SK-N-SH (cell line): ENCODE measurements at regions not wholly inside any gene's neighbourhood (a gene's known extent, or its start where the extent isn't known, plus 50 kb on each side); places are given as distances from the start of the nearest gene placed in this dataset.

Source experiments
- CTCF ChIA-PET: fragments of 300-600, 350-600 bp; formaldehyde crosslinking; extraction: SDS; loops from one replicate; lab custom pipeline; 2021; lab: Yijun Ruan, JAX
- POLR2A ChIA-PET: fragments of 350-600 bp; sonication (Branson Sonifier 250); formaldehyde crosslinking; extraction: SDS; loops from one replicate; lab custom pipeline; 2020; ENCODE audit warnings: antibody characterized with exemption, inconsistent platforms; lab: Yijun Ruan, JAX
- DNase-seq: peaks from one replicate; pipeline ENCODE4 v3.0.0; 2012
- H2AFZ ChIP-seq: fragments of 200-600 bp; sonication (generic); 2 replicates; pipeline ENCODE4 v1.8.1; 2016; ENCODE audit warnings: antibody characterized with exemption, mild to moderate bottlenecking, low read depth
- H3F3A ChIP-seq: fragments of 200-600 bp; sonication (generic); replicated peaks from 2 replicates; pipeline ENCODE3; 2016; ENCODE audit warnings: antibody characterized with exemption, mild to moderate bottlenecking; ENCODE audit not compliant: insufficient read depth
- H3K27ac ChIP-seq, 2 experiments: fragments of 200-500 bp in 1 of 2; fragments of 200-600 bp in 1 of 2; sonication (Bioruptor generic) in 1 of 2; sonication (generic), shearing (Covaris generic) in 1 of 2; 2 replicates each; pipeline versions ENCODE4 v1.5.1 to v1.6.1; 2014 to 2016; ENCODE audit warnings: low read depth in 2 of 2, inconsistent platforms in 1 of 2, low read length in 1 of 2, mild to moderate bottlenecking in 1 of 2, mixed read lengths in 1 of 2
- H3K27me3 ChIP-seq: fragments of 200-600 bp; sonication (generic), shearing (Covaris generic); 2 replicates; pipeline ENCODE4 v1.6.1; 2016; ENCODE audit warnings: mixed run types; ENCODE audit not compliant: insufficient read depth
- H3K36me3 ChIP-seq, 2 experiments: fragments of 200-500 bp in 1 of 2; fragments of 200-600 bp in 1 of 2; sonication (Bioruptor generic) in 1 of 2; sonication (generic) in 1 of 2; replicated peaks in 1 of 2; 2 replicates each; pipeline versions ENCODE3 to v1.5.1; 2014 to 2016; ENCODE audit warnings: low read length in 1 of 2, mild to moderate bottlenecking in 1 of 2; ENCODE audit not compliant: insufficient read depth in 2 of 2, control insufficient read depth in 1 of 2
- H3K4me1 ChIP-seq, 2 experiments: fragments of 200-500 bp in 1 of 2; fragments of 200-600 bp in 1 of 2; sonication (Bioruptor generic) in 1 of 2; sonication (generic), shearing (Covaris generic) in 1 of 2; 2 replicates each; pipeline versions ENCODE4 v1.5.1 to v1.6.1; 2014 to 2016; ENCODE audit warnings: low read depth in 1 of 2, low read length in 1 of 2, mixed run types in 1 of 2; ENCODE audit not compliant: insufficient read depth in 2 of 2, control insufficient read depth in 1 of 2
- H3K4me2 ChIP-seq: fragments of 200-600 bp; sonication (generic), shearing (Covaris generic); 2 replicates; pipeline ENCODE4 v1.6.1; 2017; ENCODE audit warnings: mixed run types
- H3K4me3 ChIP-seq, 2 experiments: fragments of 200-500 bp in 1 of 2; fragments of 200-600 bp in 1 of 2; sonication (Bioruptor generic) in 1 of 2; sonication (generic), shearing (Covaris generic) in 1 of 2; 2 replicates each; pipeline versions ENCODE4 v1.5.1 to v1.8.1; 2014 to 2016; ENCODE audit warnings: low read depth in 2 of 2, inconsistent platforms in 1 of 2, low read length in 1 of 2, mild to moderate bottlenecking in 1 of 2, mixed read lengths in 1 of 2, moderate library complexity in 1 of 2
- H3K79me2 ChIP-seq: fragments of 200-600 bp; sonication (generic); 2 replicates; pipeline ENCODE4 v1.8.1; 2017; ENCODE audit warnings: mild to moderate bottlenecking; ENCODE audit not compliant: insufficient read depth
- H3K9ac ChIP-seq: fragments of 200-600 bp; sonication (generic); 2 replicates; pipeline ENCODE4 v1.6.1; 2017; ENCODE audit warnings: mixed run types
- H3K9me2 ChIP-seq: fragments of 200-600 bp; sonication (generic); 2 replicates; pipeline ENCODE4 v1.6.1; 2017; ENCODE audit warnings: mixed run types
- H3K9me3 ChIP-seq: fragments of 200-600 bp; sonication (generic); 2 replicates; pipeline ENCODE4 v1.6.1; 2017; ENCODE audit warnings: mixed run types, mild to moderate bottlenecking, moderate library complexity
- H4K20me1 ChIP-seq: fragments of 200-600 bp; sonication (generic); 2 replicates; pipeline ENCODE4 v1.6.1; 2017; ENCODE audit warnings: mild to moderate bottlenecking, mixed run types; ENCODE audit not compliant: insufficient read depth
- ELF1 ChIP-seq: IDR thresholded peaks from 2 replicates; pipeline ENCODE4 v1.4.0; 2012
- EP300 ChIP-seq, 2 experiments: IDR thresholded peaks; 2 replicates each; pipeline versions ENCODE4 v1.4.0 to v1.6.1; 2012; ENCODE audit warnings: borderline replicate concordance in 1 of 2, low read depth in 1 of 2, low read length in 1 of 2
- FOSL2 ChIP-seq: IDR thresholded peaks from 2 replicates; pipeline ENCODE4 v1.4.0; 2012; ENCODE audit warnings: low read depth, mild to moderate bottlenecking, moderate library complexity, borderline replicate concordance
- FOXM1 ChIP-seq: IDR thresholded peaks from 2 replicates; pipeline ENCODE4 v1.4.0; 2012; ENCODE audit warnings: low read depth, mild to moderate bottlenecking
- GABPA ChIP-seq: IDR thresholded peaks from 2 replicates; pipeline ENCODE4 v1.4.0; 2012; ENCODE audit warnings: low read depth, mild to moderate bottlenecking
- GATA2 ChIP-seq: sonication (generic); formaldehyde crosslinking; IDR thresholded peaks from 2 replicates; pipeline ENCODE4 v1.5.0; 2020; ENCODE audit warnings: mild to moderate bottlenecking, missing genetic modification reagents
- JUND ChIP-seq: IDR thresholded peaks from 2 replicates; pipeline ENCODE4 v1.4.0; 2012
- MEF2A ChIP-seq: IDR thresholded peaks from 2 replicates; pipeline ENCODE4 v1.4.0; 2012; ENCODE audit warnings: low read depth, borderline replicate concordance
- PBX3 ChIP-seq: IDR thresholded peaks from 2 replicates; pipeline ENCODE4; 2012
- POLR2AphosphoS5 ChIP-seq: IDR thresholded peaks from 2 replicates; pipeline ENCODE4 v1.6.1; 2012; ENCODE audit warnings: low read depth, low read length
- RAD21 ChIP-seq: IDR thresholded peaks from 2 replicates; pipeline ENCODE4 v1.6.1; 2012; ENCODE audit warnings: mild to moderate bottlenecking, low read length
- RFX5 ChIP-seq: IDR thresholded peaks from 2 replicates; pipeline ENCODE4 v1.6.1; 2012; ENCODE audit warnings: mild to moderate bottlenecking, improper control_type of control experiment, low read length
- SMC3 ChIP-seq: IDR thresholded peaks from 2 replicates; pipeline ENCODE4 v1.6.1; 2012; ENCODE audit warnings: low read depth, low read length, improper control_type of control experiment
- TEAD4 ChIP-seq: IDR thresholded peaks from 2 replicates; pipeline ENCODE4 v1.4.0; 2012; ENCODE audit warnings: mild to moderate bottlenecking, borderline replicate concordance; ENCODE audit not compliant: insufficient read depth
- YY1 ChIP-seq: IDR thresholded peaks from 2 replicates; pipeline ENCODE4 v1.4.0; 2012; ENCODE audit warnings: low read depth, mild to moderate bottlenecking
- WGBS: methylation state at CpG from one replicate; pipeline ENCODE4 v1.1.6; 2017; ENCODE audit warnings: low lambda C conversion rate; 5-methylcytosine and 5-hydroxymethylcytosine counted together
- TF ChIP-seq, protein P1 (sequence below): IDR thresholded peaks from 2 replicates; pipeline ENCODE4 v1.4.0; 2012; ENCODE audit warnings: low read depth, borderline replicate concordance
- TF ChIP-seq, protein P2 (sequence below): IDR thresholded peaks from 2 replicates; pipeline ENCODE4 v1.6.1; 2012; ENCODE audit warnings: mild to moderate bottlenecking, low read depth, low read length, moderate library complexity

GRCh38 chr2:4188561-4188960, 485.2 kb downstream of the DCDC2C start (continued):
- TF ChIP-seq PBX3 (no peak), ELF1 (no peak), GATA2 (no peak), POLR2AphosphoS5 (no peak), SMC3 (no peak), EP300 (IDR thresholded peaks at IDR 0.05; ENCODE audit: borderline replicate concordance in 1 of 2, low read depth in 1 of 2, low read length in 1 of 2) (no peak), RFX5 (no peak)
- TF ChIP-seq, protein P1, sequence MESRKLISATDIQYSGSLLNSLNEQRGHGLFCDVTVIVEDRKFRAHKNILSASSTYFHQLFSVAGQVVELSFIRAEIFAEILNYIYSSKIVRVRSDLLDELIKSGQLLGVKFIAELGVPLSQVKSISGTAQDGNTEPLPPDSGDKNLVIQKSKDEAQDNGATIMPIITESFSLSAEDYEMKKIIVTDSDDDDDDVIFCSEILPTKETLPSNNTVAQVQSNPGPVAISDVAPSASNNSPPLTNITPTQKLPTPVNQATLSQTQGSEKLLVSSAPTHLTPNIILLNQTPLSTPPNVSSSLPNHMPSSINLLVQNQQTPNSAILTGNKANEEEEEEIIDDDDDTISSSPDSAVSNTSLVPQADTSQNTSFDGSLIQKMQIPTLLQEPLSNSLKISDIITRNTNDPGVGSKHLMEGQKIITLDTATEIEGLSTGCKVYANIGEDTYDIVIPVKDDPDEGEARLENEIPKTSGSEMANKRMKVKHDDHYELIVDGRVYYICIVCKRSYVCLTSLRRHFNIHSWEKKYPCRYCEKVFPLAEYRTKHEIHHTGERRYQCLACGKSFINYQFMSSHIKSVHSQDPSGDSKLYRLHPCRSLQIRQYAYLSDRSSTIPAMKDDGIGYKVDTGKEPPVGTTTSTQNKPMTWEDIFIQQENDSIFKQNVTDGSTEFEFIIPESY, result no peak

DNA sequence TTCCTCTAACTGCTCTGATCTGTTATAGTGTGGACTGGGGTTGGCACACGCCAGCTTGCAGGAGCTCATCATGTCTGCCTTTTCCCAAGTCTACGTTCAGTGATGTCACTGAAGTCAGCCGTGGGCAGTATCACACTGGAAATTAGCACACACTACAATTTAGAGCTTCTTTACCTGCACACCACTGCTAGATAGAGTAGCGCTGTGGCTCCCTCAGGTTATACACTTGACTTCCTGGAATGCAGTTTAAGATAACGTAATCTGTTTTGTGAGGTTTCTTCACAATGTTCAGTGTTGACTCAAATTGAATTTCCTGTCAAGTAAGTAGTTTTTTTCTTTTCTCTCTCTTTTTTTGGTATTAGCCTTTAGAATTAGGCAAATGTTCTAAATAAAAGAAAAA, 487.2 kb downstream of the DCDC2C start:
- ChIA-PET CTCF (no interaction called here), POLR2A (no interaction called here)
- Histone ChIP-seq H3K9ac (no peak overlapping the region), H3K9me3 (peaks cover 6% of the 10 kb centered on the region), H3K4me3 (no peak overlapping the region), H3K9me2 (no peaks in the 10 kb centered on the region), H3K27ac (no peak overlapping the region), H3F3A (no peaks in the 10 kb centered on the region), H3K36me3 (no peaks in the 10 kb centered on the region), H3K27me3 (no peaks in the 10 kb centered on the region), H3K79me2 (no peaks in the 10 kb centered on the region), H3K4me2 (no peak overlapping the region), H4K20me1 (no peaks in the 10 kb centered on the region), H2AFZ (no peak overlapping the region), H3K4me1 (no peaks in the 10 kb centered on the region)
- no peak for DNase-seq
- no peak for TF ChIP-seq MEF2A
- TF ChIP-seq FOSL2, result no peak
- TF ChIP-seq, protein P2, sequence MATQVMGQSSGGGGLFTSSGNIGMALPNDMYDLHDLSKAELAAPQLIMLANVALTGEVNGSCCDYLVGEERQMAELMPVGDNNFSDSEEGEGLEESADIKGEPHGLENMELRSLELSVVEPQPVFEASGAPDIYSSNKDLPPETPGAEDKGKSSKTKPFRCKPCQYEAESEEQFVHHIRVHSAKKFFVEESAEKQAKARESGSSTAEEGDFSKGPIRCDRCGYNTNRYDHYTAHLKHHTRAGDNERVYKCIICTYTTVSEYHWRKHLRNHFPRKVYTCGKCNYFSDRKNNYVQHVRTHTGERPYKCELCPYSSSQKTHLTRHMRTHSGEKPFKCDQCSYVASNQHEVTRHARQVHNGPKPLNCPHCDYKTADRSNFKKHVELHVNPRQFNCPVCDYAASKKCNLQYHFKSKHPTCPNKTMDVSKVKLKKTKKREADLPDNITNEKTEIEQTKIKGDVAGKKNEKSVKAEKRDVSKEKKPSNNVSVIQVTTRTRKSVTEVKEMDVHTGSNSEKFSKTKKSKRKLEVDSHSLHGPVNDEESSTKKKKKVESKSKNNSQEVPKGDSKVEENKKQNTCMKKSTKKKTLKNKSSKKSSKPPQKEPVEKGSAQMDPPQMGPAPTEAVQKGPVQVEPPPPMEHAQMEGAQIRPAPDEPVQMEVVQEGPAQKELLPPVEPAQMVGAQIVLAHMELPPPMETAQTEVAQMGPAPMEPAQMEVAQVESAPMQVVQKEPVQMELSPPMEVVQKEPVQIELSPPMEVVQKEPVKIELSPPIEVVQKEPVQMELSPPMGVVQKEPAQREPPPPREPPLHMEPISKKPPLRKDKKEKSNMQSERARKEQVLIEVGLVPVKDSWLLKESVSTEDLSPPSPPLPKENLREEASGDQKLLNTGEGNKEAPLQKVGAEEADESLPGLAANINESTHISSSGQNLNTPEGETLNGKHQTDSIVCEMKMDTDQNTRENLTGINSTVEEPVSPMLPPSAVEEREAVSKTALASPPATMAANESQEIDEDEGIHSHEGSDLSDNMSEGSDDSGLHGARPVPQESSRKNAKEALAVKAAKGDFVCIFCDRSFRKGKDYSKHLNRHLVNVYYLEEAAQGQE, result no peak
- TF ChIP-seq RAD21, result no peak
- no peak for TF ChIP-seq GABPA
- no peak for TF ChIP-seq EP300 (IDR thresholded peaks at IDR 0.05; ENCODE audit: borderline replicate concordance in 1 of 2, low read depth in 1 of 2, low read length in 1 of 2)
- TF ChIP-seq YY1, result no peak
- TF ChIP-seq TEAD4, result no peak
- TF ChIP-seq JUND, result no peak
- no peak for TF ChIP-seq FOXM1
- 16% methylated on average over 5 of the region's 5 CpGs for WGBS
